ENCODE measurements at regions not wholly inside any gene's neighbourhood (a gene's known extent, or its start where the extent isn't known, plus 50 kb on each side); places are given as distances from the start of the nearest gene placed in this dataset.

DNA sequence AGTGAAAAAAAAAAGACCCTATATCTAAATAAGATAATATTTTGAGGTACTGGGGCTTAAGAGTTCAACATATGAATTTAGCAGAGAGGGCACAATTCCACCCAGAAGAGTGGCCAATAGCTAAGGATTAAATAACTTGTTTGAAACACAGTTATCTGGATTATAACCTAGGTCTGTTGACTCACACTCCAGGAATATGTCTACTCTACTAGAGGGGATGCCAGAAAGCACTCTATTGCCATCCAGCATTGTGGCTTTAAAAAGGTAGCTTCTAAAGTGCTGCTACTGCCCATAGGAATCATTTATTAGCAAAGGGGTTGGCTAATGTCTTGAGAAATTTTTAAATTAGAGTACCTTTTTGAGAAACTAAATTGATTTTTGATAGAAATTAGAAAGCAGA lies 102.2 kb downstream of the PPP1R3A start:
- Histone ChIP-seq H2AK5ac (ENCODE audit: low read depth, low read length) (no peak overlapping the region), H3K4me1 (ENCODE audit: control insufficient read depth, insufficient read depth, low read length) (peaks cover 2% of the 10 kb centered on the region; the same call in 1 of the 2 replicates), H3K14ac (replicated peaks; ENCODE audit: low read depth, low read length) (no peak overlapping the region), H3K27ac (ENCODE audit: insufficient read depth, low read length) (no peak overlapping the region), H2BK120ac (ENCODE audit: low read depth, low read length) (no peak overlapping the region), H4K5ac (ENCODE audit: low read depth, low read length) (no peak overlapping the region), H3K79me1 (ENCODE audit: low read depth in 1 of 2, low read length in 2 of 2) (no peaks in the 10 kb centered on the region), H3K4me3 (ENCODE audit: insufficient read depth, low read depth, low read length) (no peak overlapping the region), H3K4me2 (ENCODE audit: low read depth, low read length) (no peak overlapping the region), H3K9ac (ENCODE audit: low read depth, low read length) (no peak overlapping the region), H2AK9ac (replicated peaks; ENCODE audit: low read depth, low read length, poor library complexity) (no peak overlapping the region), H2BK15ac (ENCODE audit: low read depth, low read length) (no peak overlapping the region), H2BK5ac (ENCODE audit: low read depth, low read length, poor library complexity, severe bottlenecking) (no peak overlapping the region), H3K27me3 (ENCODE audit: control insufficient read depth, insufficient read depth, low read length) (no peaks in the 10 kb centered on the region), H3K9me3 (ENCODE audit: control insufficient read depth, insufficient read depth, low read length) (no peaks in the 10 kb centered on the region), H4K8ac (ENCODE audit: low read depth in 2 of 2, low read length in 2 of 2) (no peak overlapping the region), H3K18ac (ENCODE audit: low read depth, low read length) (no peak overlapping the region), H2AFZ (replicated peaks; ENCODE audit: low read length, poor library complexity) (no peak overlapping the region), H4K20me1 (ENCODE audit: insufficient read depth, low read length) (no peaks in the 10 kb centered on the region), H3K4ac (ENCODE audit: low read depth, low read length) (no peak overlapping the region), H3K9me1 (ENCODE audit: insufficient read depth, low read length) (no peaks in the 10 kb centered on the region; the same call in 1 of the 2 replicates), H3K23ac (ENCODE audit: low read depth, low read length) (no peak overlapping the region), H3K36me3 (ENCODE audit: control insufficient read depth, insufficient read depth, low read length) (no peaks in the 10 kb centered on the region), H4K91ac (ENCODE audit: insufficient read depth, low read depth, low read length) (no peak overlapping the region), H3K56ac (ENCODE audit: extremely low read depth, insufficient read depth, low read length) (no peak overlapping the region), H2BK20ac (ENCODE audit: low read depth, low read length) (no peak overlapping the region)
- ATAC-seq (ENCODE audit: low read depth) = no peak
- in situ Hi-C loops (cut with MboI; ENCODE audit: low sequenced_read_pairs) = no loop called here
- TF ChIP-seq POLR2A (IDR thresholded peaks at IDR 0.05; ENCODE audit: low read depth, low read length) (no peak), MAZ (IDR thresholded peaks at IDR 0.05; ENCODE audit: borderline replicate concordance, low read depth, low read length) (no peak), USF2 (IDR thresholded peaks at IDR 0.05; ENCODE audit: low read depth, low read length) (no peak), BHLHE40 (IDR thresholded peaks at IDR 0.05; ENCODE audit: low read depth, low read length) (no peak), NFE2L2 (IDR thresholded peaks at IDR 0.05; ENCODE audit: low read depth, low read length) (no peak), FOS (IDR thresholded peaks at IDR 0.05; ENCODE audit: low read depth, low read length) (no peak), CEBPB (IDR thresholded peaks at IDR 0.05; ENCODE audit: low read depth, low read length) (no peak), RFX5 (IDR thresholded peaks at IDR 0.05; ENCODE audit: low read depth, low read length) (no peak), RAD21 (IDR thresholded peaks at IDR 0.05; ENCODE audit: low read length) (no peak)
- dilution Hi-C loops (cut with HindIII; ENCODE audit: low sequenced_read_pairs, unreplicated experiment) = no loop called here
- ChIA-PET CTCF (no interaction called here), POLR2A (ENCODE audit: unreplicated experiment) (no interaction called here)
- no peak for DNase-seq
- intact Hi-C loops (cut with micrococcal nuclease) = no loop called here
- no TSS peak for BruUV-seq (replicated peaks)

Measured in IMR-90 (cell line).